Activated naive CD4-positive, alpha-beta T cell treated with anti-CD3 and anti-CD28 coated beads for 36 hours (primary cell): ENCODE measurements at regions not wholly inside any gene's neighbourhood (a gene's known extent, or its start where the extent isn't known, plus 50 kb on each side); places are given as distances from the start of the nearest gene placed in this dataset.

Experiments
- CTCF ChIA-PET: fragments of 350-600 bp; sonication (Branson Sonifier 250); formaldehyde crosslinking; loops from one replicate; lab custom pipeline; 2021; ENCODE audit warnings: antibody characterized with exemption; lab: Charles Lee
- DNase-seq: peaks from one replicate; pipeline ENCODE4 v3.0.0-alpha.2; 2020
- H3K27ac Mint-ChIP-seq: one replicate; pipeline ENCODE4 v1.8.0; 2021; ENCODE audit warnings: mild to moderate bottlenecking, mixed read lengths
- H3K27me3 Mint-ChIP-seq: one replicate; pipeline ENCODE4 v1.8.0; 2021; ENCODE audit warnings: low read depth, mixed read lengths
- H3K36me3 Mint-ChIP-seq: one replicate; pipeline ENCODE4 v1.8.0; 2021; ENCODE audit warnings: low read depth, mixed read lengths
- H3K4me1 Mint-ChIP-seq: one replicate; pipeline ENCODE4 v1.8.0; 2021; ENCODE audit warnings: low read depth, mixed read lengths
- H3K4me3 Mint-ChIP-seq: one replicate; pipeline ENCODE4 v1.8.0; 2021; ENCODE audit warnings: mild to moderate bottlenecking, moderate library complexity, mixed read lengths
- H3K9me3 Mint-ChIP-seq: one replicate; pipeline ENCODE4 v1.8.0; 2021; ENCODE audit warnings: mixed read lengths
- intact Hi-C: fragments of 100-400 bp; cut with micrococcal nuclease; formaldehyde crosslinking; loops from one replicate; pipeline ENCODE4 v1.15.1; 2023

DNA sequence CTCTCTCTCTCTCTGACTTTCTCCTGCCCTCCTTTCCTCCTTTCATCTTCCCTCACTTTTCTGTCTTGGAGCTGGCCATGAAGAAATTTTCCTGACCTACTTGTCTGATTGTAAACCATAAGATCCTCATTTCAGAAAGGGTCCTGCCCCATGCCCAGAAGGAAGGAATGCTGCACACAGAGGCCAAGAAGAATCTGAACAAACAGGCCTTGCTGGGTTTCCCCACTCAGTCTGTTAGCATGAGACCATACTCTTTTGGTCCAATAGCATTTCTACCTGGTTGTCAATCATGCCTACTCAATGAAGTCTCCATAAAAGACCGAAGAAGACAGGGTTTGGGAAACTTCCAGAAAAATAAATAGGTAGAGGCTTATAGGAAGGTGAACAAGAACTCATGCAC is 128.7 kb downstream of the MAB21L3 start:
- H3K27me3 Mint-ChIP-seq, result no peaks in the 10 kb centered on the region
- no peaks in the 10 kb centered on the region for H3K36me3 Mint-ChIP-seq
- intact Hi-C loops, result no loop called here
- no peak overlapping the region for H3K27ac Mint-ChIP-seq
- peaks cover 12% of the 10 kb centered on the region for H3K4me1 Mint-ChIP-seq
- H3K9me3 Mint-ChIP-seq, result no peaks in the 10 kb centered on the region
- CTCF ChIA-PET, result no interaction called here
- no peak overlapping the region for H3K4me3 Mint-ChIP-seq
- DNase-seq, result no peak

DNA sequence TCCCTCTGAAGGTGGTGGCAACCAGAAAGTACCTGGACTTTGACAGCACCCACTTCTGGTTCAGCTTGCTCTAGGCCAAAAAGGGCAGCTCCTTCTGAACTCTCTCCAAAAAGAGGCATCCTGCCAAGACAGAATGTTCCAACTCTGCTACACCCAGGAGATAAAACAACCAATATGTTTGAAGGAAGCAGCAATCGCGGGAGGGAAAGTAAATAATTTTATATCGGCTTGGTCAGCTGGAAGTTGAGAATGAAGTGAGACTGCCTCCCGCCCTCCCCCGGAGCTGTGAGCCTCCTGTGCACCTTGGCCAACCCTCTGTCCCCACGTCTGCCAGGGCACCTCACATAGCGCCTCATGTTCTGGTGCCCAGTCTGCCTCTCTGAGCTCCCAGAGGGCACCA is 130.3 kb upstream of the ATP1A1 start:
- intact Hi-C loops, result no loop called here
- CTCF ChIA-PET, result interaction anchor here (0.7 to 1.4 kb wide), 3 partner anchors 9 to 243 kb away, joined by 3 to 4 read pairs (median 3); no protein-coding TSS in a partner anchor
- Mint-ChIP-seq H3K36me3 (no peaks in the 10 kb centered on the region), H3K9me3 (no peaks in the 10 kb centered on the region), H3K4me3 (no peak overlapping the region), H3K27me3 (no peaks in the 10 kb centered on the region), H3K4me1 (peaks cover 12% of the 10 kb centered on the region), H3K27ac (no peak overlapping the region)
- DNase-seq, result no peak

DNA sequence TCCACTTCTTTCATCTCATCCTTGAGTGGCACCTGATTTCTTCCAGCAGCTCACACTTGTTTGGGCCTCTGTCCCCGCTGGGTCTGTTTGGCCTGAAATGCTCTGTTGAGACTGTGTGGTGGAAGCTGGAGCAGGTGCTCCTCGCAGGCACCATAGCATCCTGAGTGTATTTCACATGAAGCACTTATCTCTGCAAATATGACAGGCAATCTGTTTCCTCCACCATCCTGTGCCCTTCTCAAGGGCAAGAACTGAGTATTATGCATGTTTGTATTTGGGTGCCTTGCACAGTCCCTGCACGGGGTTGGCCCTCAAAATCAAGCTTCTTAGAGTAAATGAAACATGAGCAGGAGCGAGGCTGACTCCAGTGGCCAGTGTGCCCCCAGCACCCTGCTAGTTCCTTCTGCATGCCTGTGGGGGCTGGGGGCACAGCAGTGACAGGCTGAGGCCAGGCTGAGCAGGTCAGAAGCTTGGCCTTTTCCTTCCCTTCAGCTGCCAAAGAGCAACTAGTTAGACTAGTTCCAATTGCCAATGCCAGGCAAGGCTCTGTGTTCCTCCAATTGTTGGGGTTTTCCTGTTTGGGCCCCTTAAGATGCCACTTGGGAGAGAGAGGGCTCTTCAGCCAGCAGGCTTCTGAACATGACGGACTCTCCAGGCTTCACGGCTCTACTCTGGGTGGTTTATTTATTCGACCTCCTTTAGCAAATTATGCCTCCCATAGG is 129.6 kb upstream of the ATP1A1 start:
- no peaks in the 10 kb centered on the region for H3K27me3 Mint-ChIP-seq
- intact Hi-C loops, result no loop called here
- CTCF ChIA-PET, result interaction anchor here (0.5 to 1.4 kb wide), 6 partner anchors 8 to 314 kb away, joined by 3 to 4 read pairs (median 3); no protein-coding TSS in a partner anchor
- no peak for DNase-seq
- H3K27ac Mint-ChIP-seq, result no peak overlapping the region
- no peaks in the 10 kb centered on the region for H3K9me3 Mint-ChIP-seq
- H3K4me1 Mint-ChIP-seq, result peaks cover 12% of the 10 kb centered on the region
- no peak overlapping the region for H3K4me3 Mint-ChIP-seq
- no peaks in the 10 kb centered on the region for H3K36me3 Mint-ChIP-seq

DNA sequence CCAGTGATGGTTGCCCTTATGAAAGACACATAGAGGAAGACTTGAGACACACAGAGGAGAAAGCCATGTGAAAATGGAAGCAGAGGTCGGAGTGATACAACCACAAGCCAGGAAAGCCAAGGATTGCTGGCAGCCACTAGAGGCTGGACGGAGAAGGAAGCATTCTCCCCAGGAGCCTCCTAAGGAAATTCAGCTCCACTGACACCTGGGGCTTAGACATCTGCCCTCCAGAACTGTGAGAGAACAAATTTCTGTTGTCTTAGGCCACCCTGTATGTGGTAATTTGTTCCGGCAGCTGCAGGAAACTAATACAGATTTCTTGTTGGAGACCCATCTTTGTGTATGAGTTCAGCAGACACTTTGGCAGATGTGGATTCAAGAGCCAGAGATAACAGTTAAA is 126.9 kb upstream of the ATP1A1 start:
- Mint-ChIP-seq H3K9me3 (no peaks in the 10 kb centered on the region), H3K36me3 (no peaks in the 10 kb centered on the region), H3K4me1 (peaks cover 12% of the 10 kb centered on the region), H3K27ac (no peak overlapping the region), H3K27me3 (no peaks in the 10 kb centered on the region), H3K4me3 (no peak overlapping the region)
- CTCF ChIA-PET, result no interaction called here
- intact Hi-C loops, result no loop called here
- DNase-seq, result no peak

DNA sequence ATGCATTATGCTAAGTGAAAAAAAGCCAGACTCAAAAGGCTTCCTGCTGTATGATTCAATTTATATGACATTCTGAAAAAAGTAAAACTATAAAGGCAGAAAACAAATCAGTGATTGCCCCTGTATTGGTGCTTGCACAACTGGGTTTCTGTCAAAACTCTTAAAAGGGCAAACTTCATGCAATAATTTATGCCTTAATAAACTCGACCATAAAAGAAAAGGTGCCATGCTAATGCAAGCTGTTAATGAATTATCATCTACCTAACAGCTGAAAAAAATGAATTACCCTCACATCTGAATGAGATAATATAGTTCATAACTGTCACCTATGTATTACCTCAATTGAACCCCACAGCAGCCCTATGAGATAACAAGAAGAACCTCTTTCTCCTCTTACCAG is 120.8 kb upstream of the ATP1A1 start:
- CTCF ChIA-PET, result no interaction called here
- no peak overlapping the region for H3K27ac Mint-ChIP-seq
- no peaks in the 10 kb centered on the region for H3K9me3 Mint-ChIP-seq
- peaks cover 10% of the 10 kb centered on the region for H3K4me1 Mint-ChIP-seq
- intact Hi-C loops, result no loop called here
- no peaks in the 10 kb centered on the region for H3K36me3 Mint-ChIP-seq
- no peaks in the 10 kb centered on the region for H3K27me3 Mint-ChIP-seq
- DNase-seq, result no peak
- no peak overlapping the region for H3K4me3 Mint-ChIP-seq

DNA sequence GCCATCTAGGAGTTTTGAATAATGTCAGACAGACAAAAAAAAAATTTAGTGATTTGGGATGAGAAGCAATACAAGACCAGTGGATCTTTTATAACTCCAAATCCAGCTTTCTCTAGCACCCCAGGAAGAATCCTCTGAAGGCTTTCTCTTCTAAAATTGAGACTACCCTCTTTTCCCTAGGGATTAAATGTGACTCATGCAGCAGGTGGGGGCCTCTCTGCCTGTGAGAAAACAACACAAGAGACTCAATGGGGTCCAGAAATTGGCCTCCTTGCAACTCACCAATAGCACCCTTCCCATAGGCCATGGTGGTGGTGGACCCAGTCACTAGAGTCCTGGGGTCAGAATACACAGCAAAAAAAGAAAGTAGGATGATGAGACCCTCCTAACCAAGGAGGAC is 120.3 kb upstream of the ATP1A1 start:
- no peak overlapping the region for H3K4me3 Mint-ChIP-seq
- intact Hi-C loops, result no loop called here
- DNase-seq, result no peak
- H3K4me1 Mint-ChIP-seq, result peaks cover 14% of the 10 kb centered on the region
- H3K36me3 Mint-ChIP-seq, result no peaks in the 10 kb centered on the region
- CTCF ChIA-PET, result no interaction called here
- no peak overlapping the region for H3K27ac Mint-ChIP-seq
- no peaks in the 10 kb centered on the region for H3K9me3 Mint-ChIP-seq
- H3K27me3 Mint-ChIP-seq, result no peaks in the 10 kb centered on the region

DNA sequence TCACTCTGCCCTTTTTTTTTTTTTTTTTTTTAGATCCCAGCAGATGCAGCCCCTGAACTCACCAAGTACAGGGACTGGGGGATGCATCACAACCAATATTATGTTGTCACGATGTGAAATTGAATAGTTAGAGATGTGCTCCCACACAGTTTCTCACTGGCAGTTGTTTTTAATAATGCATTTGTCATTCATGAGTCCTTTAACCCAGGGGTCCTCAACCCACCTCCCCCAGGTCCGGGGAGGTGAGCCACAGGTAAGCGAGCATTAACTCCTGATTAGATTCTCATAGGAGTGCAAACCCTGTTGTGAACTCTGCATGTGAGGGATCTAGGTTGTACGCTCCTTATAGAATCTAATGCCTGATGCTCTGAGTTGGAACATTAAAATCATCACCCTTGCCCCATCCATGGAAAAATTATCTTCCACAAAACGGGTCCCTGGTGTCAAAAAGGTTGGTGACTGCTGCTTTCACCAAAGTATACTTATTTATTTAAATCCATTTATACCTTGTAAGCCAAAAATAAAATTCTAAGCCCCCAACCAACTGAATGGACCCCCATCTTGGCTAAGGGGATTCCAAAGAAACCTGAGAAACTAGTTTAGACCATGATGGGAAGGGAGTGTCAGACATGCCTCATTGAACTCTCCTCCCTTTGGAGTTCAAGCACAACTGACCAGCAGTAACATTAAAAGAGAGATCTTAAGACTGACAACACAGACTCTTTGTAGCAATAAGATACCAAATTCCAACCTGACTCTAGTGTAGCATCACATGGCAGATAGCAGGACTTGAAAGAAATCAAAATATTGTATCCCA is 119.3 kb upstream of the ATP1A1 start:
- CTCF ChIA-PET, result no interaction called here
- Mint-ChIP-seq H3K9me3 (no peaks in the 10 kb centered on the region), H3K27ac (no peak overlapping the region), H3K4me3 (no peak overlapping the region), H3K4me1 (peaks cover 18% of the 10 kb centered on the region), H3K27me3 (no peaks in the 10 kb centered on the region), H3K36me3 (no peaks in the 10 kb centered on the region)
- DNase-seq, result no peak
- intact Hi-C loops, result no loop called here

DNA sequence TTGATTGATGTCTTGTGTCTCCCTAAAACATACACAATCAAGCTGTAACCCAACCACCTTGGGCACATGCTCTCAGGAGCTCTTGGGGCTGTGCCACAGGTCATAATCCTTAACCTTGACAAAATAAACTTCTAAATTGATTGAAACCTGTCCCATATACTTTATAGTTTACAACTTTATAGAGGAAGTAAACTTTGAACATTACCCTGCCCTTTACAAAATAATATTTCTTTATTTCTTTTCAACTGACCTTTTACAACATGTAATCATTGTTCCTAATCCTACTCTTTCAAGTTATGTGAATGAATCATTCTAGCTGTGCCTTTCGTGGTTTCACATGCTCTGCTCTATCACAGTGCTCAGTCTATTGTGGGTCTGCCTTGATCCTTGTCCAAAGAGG is 118.3 kb upstream of the ATP1A1 start:
- no peak for DNase-seq
- intact Hi-C loops, result no loop called here
- Mint-ChIP-seq H3K27ac (no peak overlapping the region), H3K9me3 (no peaks in the 10 kb centered on the region), H3K36me3 (no peaks in the 10 kb centered on the region), H3K4me1 (peaks cover 20% of the 10 kb centered on the region), H3K27me3 (no peaks in the 10 kb centered on the region), H3K4me3 (no peak overlapping the region)
- CTCF ChIA-PET, result no interaction called here

DNA sequence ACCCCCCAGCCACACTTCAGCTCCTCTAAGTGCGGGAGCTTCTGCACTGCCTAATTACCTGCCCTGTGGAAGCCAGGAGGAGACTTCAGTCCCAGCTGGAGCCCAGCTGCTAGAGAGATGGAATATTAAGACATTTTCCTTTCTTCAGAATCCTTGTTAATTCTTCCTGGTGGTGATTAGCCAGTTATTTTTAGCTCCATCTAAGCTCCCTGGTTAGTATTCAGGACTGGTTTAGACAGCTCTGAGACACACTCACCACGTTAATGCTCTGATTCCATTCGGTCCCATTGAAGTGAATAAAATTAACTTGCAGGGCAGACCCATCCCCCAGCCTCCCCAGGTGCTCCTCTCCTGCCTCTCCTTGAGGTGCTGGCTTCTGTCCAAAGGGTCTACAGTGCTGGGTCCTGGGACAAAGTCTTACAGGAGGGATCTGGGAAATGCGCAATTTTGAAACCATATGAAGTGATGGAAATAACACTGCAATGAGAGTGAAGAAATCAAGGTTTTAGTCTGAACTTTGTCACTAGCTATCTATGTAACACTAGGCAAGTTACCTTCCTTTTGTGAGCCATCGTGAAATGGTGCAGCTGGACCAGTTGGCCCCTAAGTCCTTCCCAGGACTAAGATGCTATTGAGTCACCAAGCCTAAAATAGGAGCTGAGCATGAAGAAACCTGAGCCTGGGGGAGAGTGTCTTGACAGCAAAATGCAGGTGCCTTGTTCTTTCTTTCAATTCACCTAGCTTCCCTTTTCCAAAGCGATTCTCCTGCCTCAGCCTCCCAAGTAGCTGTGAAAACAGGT is 117.4 kb upstream of the ATP1A1 start:
- Mint-ChIP-seq H3K9me3 (no peaks in the 10 kb centered on the region), H3K36me3 (no peaks in the 10 kb centered on the region), H3K27me3 (no peaks in the 10 kb centered on the region), H3K27ac (no peak overlapping the region), H3K4me1 (peaks cover 24% of the 10 kb centered on the region), H3K4me3 (no peak overlapping the region)
- CTCF ChIA-PET, result interaction anchor here (0.6 to 1.0 kb wide), 5 partner anchors 30 to 229 kb away, joined by 3 to 4 read pairs (median 3); no protein-coding TSS in a partner anchor
- intact Hi-C loops, result no loop called here
- DNase-seq, result no peak

DNA sequence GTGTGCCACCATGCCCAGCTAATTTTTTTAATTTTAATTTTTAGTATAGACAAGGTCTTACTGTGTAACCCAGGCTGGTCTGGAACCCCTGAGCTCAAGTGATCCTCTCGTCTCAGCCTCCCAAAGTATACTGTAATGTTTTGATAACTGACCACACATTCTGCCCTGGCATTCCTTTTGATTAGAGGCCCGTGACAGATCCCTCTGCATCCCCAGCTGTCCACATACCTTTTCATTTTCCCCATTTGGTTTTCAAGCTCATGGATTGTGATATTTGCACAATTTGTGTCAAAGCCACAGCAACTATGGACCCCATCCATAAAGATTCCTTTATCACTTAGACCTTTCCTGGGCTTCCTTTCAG is 116.8 kb upstream of the ATP1A1 start:
- no peak overlapping the region for H3K27ac Mint-ChIP-seq
- CTCF ChIA-PET, result interaction anchor here (0.6 to 1.0 kb wide), 5 partner anchors 29 to 228 kb away, joined by 3 to 4 read pairs (median 3); no protein-coding TSS in a partner anchor
- H3K36me3 Mint-ChIP-seq, result no peaks in the 10 kb centered on the region
- DNase-seq, result no peak
- intact Hi-C loops, result no loop called here
- no peaks in the 10 kb centered on the region for H3K27me3 Mint-ChIP-seq
- peaks cover 24% of the 10 kb centered on the region for H3K4me1 Mint-ChIP-seq
- no peaks in the 10 kb centered on the region for H3K9me3 Mint-ChIP-seq
- no peak overlapping the region for H3K4me3 Mint-ChIP-seq

DNA sequence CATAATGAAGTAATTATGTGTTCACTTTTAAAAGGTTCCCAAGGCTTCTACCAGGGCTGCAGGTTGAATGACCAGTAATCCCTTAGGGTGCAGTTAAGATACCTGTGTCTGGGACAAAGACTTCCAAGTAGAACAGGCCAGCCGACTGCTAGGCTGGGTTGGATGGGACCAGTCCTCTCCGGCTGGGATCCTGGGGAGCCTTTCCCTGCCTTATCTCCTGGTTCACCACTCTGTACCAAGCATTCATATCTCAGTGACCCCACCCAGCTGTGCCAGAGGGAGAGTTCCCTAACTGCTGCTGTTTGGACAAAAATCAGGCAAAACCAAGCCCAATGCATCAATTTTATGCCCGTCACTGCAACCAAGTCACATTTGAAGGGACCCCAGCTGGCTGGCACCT is 116.2 kb upstream of the ATP1A1 start:
- Mint-ChIP-seq H3K4me3 (no peak overlapping the region), H3K9me3 (no peaks in the 10 kb centered on the region), H3K27me3 (no peaks in the 10 kb centered on the region), H3K27ac (no peak overlapping the region), H3K36me3 (no peaks in the 10 kb centered on the region), H3K4me1 (peaks cover 27% of the 10 kb centered on the region)
- no peak for DNase-seq
- CTCF ChIA-PET, result no interaction called here
- intact Hi-C loops, result no loop called here

DNA sequence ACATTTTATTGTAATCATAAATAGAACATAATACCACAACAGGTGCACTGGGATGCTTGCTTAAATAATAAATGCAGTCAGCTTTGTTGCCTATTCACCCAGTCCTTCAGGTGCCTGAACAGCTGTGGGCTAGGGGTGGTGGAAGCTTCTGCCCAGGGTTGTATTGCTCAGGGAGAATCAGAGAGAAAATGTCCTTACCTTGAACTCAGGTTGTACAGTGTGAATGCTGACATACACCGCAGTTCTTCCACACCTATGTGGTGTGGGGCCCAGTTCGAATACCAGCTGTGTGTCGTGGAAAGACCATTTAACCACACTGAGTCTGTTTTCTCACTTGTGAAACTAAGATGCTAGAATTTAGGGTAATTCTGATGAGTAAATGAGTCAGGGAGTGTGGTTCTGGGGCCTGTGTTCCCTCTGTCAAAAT is 115.7 kb upstream of the ATP1A1 start:
- H3K27ac Mint-ChIP-seq, result no peak overlapping the region
- intact Hi-C loops, result no loop called here
- no peaks in the 10 kb centered on the region for H3K9me3 Mint-ChIP-seq
- peak; percentile 51 for DNase-seq
- no peaks in the 10 kb centered on the region for H3K27me3 Mint-ChIP-seq
- no peak overlapping the region for H3K4me3 Mint-ChIP-seq
- H3K36me3 Mint-ChIP-seq, result no peaks in the 10 kb centered on the region
- H3K4me1 Mint-ChIP-seq, result peaks cover 31% of the 10 kb centered on the region
- CTCF ChIA-PET, result no interaction called here
